B cell (primary cell): ENCODE measurements at regions not wholly inside any gene's neighbourhood (a gene's known extent, or its start where the extent isn't known, plus 50 kb on each side); places are given as distances from the start of the nearest gene placed in this dataset.

ENCODE experiments used
- ATAC-seq: fragments of 200-7000 bp; cut with Tn5 transposase; one replicate; pipeline ENCODE4 v1.10.0; 2021; ENCODE audit warnings: low read depth, mild to moderate bottlenecking, moderate number of reproducible peaks, moderate library complexity
- CTCF ChIA-PET: fragments of 350-600 bp; sonication (Branson Sonifier 250); formaldehyde crosslinking; loops from one replicate; lab custom pipeline; 2021; ENCODE audit warnings: antibody characterized with exemption, inconsistent platforms; lab: Charles Lee
- POLR2A ChIA-PET: fragments of 350-600 bp; sonication (Branson Sonifier 250); formaldehyde crosslinking; loops from one replicate; lab custom pipeline; 2021; ENCODE audit warnings: antibody characterized with exemption; lab: Charles Lee
- DNase-seq: peaks from one replicate; pipeline ENCODE4 v3.0.0; 2013
- H2AFZ ChIP-seq: 2 replicates; pipeline ENCODE4 v1.6.1; 2012; ENCODE audit warnings: mild to moderate bottlenecking, low read depth, low read length; ENCODE audit not compliant: insufficient read depth, poor library complexity, severe bottlenecking
- H3K27ac ChIP-seq, 2 donors: 1 replicate in 1 of 2; 2 replicates in 1 of 2; pipeline ENCODE4 v1.5.1; 2012 to 2013; ENCODE audit warnings: low read length in 2 of 2, mild to moderate bottlenecking in 2 of 2, moderate library complexity in 1 of 2
- H3K27me3 ChIP-seq, 4 experiments: fragments of 200-600 bp in 1 of 4; sonication (generic) in 1 of 4; replicated peaks in 1 of 4; 1 replicate in 2 of 4; 2 replicates in 2 of 4; pipeline versions ENCODE4 v1.6.1 to v1.7.0; 2013 to 2016; ENCODE audit warnings: low read length in 3 of 4, mild to moderate bottlenecking in 2 of 4, mixed read lengths in 1 of 4, moderate library complexity in 1 of 4; ENCODE audit not compliant: insufficient read depth in 4 of 4, control insufficient read depth in 3 of 4; ENCODE audit errors: control extremely low read depth in 1 of 4
- H3K36me3 ChIP-seq, 2 experiments: replicated peaks in 1 of 2; 1 replicate in 1 of 2; 2 replicates in 1 of 2; pipeline versions ENCODE4 v1.6.1 to v1.7.1; 2013; ENCODE audit warnings: low read length in 1 of 2; ENCODE audit not compliant: insufficient read depth in 2 of 2, control insufficient read depth in 1 of 2; ENCODE audit errors: control extremely low read depth in 1 of 2, extremely low read depth in 1 of 2
- H3K4me1 ChIP-seq, 2 donors: fragments of 200-600 bp in 1 of 2; sonication (generic) in 1 of 2; 1 replicate in 1 of 2; 2 replicates in 1 of 2; pipeline versions ENCODE4 v1.5.1 to v1.6.1; 2013 to 2017; ENCODE audit warnings: low read length in 2 of 2; ENCODE audit not compliant: control insufficient read depth in 2 of 2, insufficient read depth in 2 of 2
- H3K4me2 ChIP-seq: replicated peaks from 2 replicates; pipeline ENCODE3; 2012; ENCODE audit warnings: mild to moderate bottlenecking, low read depth, low read length; ENCODE audit not compliant: poor library complexity, severe bottlenecking
- H3K4me3 ChIP-seq, 5 experiments: fragments of 200-600 bp in 1 of 5; sonication (generic) in 1 of 5; 1 replicate in 3 of 5; 2 replicates in 2 of 5; pipeline versions ENCODE4 v1.5.1 to v1.7.0; 2011 to 2016; ENCODE audit warnings: low read length in 4 of 5, mild to moderate bottlenecking in 4 of 5, low read depth in 2 of 5, control low read depth in 1 of 5, moderate library complexity in 1 of 5; ENCODE audit not compliant: insufficient read depth in 1 of 5; ENCODE audit errors: control extremely low read depth in 1 of 5, extremely low read depth in 1 of 5
- H3K79me2 ChIP-seq: fragments of 200-600 bp; sonication (generic); one replicate; pipeline ENCODE4 v1.6.0; 2016; ENCODE audit warnings: low read length; ENCODE audit not compliant: control insufficient read depth, insufficient read depth
- H3K9ac ChIP-seq: fragments of 200-600 bp; sonication (generic); 2 replicates; pipeline ENCODE4 v1.6.1; 2017; ENCODE audit warnings: mild to moderate bottlenecking, low read length, moderate library complexity
- H3K9me3 ChIP-seq, 3 donors: one replicate each; pipeline versions ENCODE4 v1.6.1 to v1.7.1; 2013; ENCODE audit warnings: low read length in 2 of 3; ENCODE audit not compliant: control insufficient read depth in 2 of 3, insufficient read depth in 1 of 3; ENCODE audit errors: control extremely low read depth in 1 of 3
- H4K20me1 ChIP-seq: 2 replicates; pipeline ENCODE4 v1.6.0; 2012; ENCODE audit warnings: mild to moderate bottlenecking, low read length; ENCODE audit not compliant: insufficient read depth, control insufficient read depth, poor library complexity, severe bottlenecking
- H3K27ac Mint-ChIP-seq: one replicate; pipeline ENCODE4 v1.8.0; 2021; ENCODE audit warnings: mixed read lengths
- H3K27me3 Mint-ChIP-seq: one replicate; pipeline ENCODE4 v1.8.0; 2021; ENCODE audit warnings: mixed read lengths
- H3K4me1 Mint-ChIP-seq: one replicate; pipeline ENCODE4 v1.8.0; 2021; ENCODE audit warnings: mixed read lengths
- H3K4me3 Mint-ChIP-seq: one replicate; pipeline ENCODE4 v1.8.0; 2021; ENCODE audit warnings: mixed read lengths
- H3K9me3 Mint-ChIP-seq: one replicate; pipeline ENCODE4 v1.8.0; 2022; ENCODE audit warnings: mixed read lengths; ENCODE audit not compliant: insufficient read depth
- CTCF ChIP-seq: fragments of 200-600 bp; IDR thresholded peaks from one replicate; pipeline ENCODE4 v1.8.0; 2022; ENCODE audit warnings: antibody characterized with exemption, mild to moderate bottlenecking
- EZH2 ChIP-seq: IDR thresholded peaks from 2 replicates; pipeline ENCODE4 v1.6.1; 2012; ENCODE audit warnings: borderline replicate concordance, low read depth, mild to moderate bottlenecking, moderate library complexity, low read length; ENCODE audit not compliant: insufficient read depth, poor library complexity, severe bottlenecking
- WGBS: methylation state at CpG from one replicate; pipeline ENCODE4 v1.1.5; 2013; ENCODE audit warnings: missing lambda C conversion rate; ENCODE audit not compliant: insufficient coverage; 5-methylcytosine and 5-hydroxymethylcytosine counted together
- intact Hi-C: fragments of 100-400 bp; cut with micrococcal nuclease; formaldehyde crosslinking; loops from one replicate; pipeline ENCODE4 v1.10.0; 2022

DNA sequence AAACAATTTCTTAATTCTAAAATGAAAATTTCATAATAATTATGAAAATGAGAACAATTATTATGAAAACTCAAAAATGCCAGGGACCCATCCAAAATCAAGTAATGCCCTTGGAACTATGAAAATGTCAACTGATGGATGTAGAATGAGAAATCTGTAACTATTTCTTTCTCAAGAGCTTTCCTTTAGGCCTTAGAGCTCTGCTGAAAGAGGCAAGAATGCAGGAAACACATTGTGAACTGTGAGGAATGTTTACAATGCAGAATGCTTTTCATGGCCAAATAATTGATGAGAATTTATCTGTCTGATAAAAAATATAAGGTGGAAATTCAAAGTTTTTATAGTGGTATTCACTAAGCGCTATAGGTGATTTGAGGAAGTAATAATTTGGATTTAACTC, 207.1 kb upstream of the PCDH18 start:
- ChIA-PET POLR2A (no interaction called here), CTCF (no interaction called here)
- H3K9me3 Mint-ChIP-seq = no peaks in the 10 kb centered on the region
- DNase-seq = no peak
- H3K9ac ChIP-seq = no peak overlapping the region
- WGBS = no CpG with 5 or more reads among the region's 1 CpG
- H3K79me2 ChIP-seq = no peaks in the 10 kb centered on the region
- no peak overlapping the region for H3K27ac Mint-ChIP-seq
- H3K9me3 ChIP-seq = peaks cover 0 to 4% (median 0%) of the 10 kb centered on the region in 3 donors
- H3K4me3 ChIP-seq = no peak overlapping the region
- no peaks in the 10 kb centered on the region for H3K4me1 Mint-ChIP-seq
- H4K20me1 ChIP-seq = no peaks in the 10 kb centered on the region
- intact Hi-C loops = no loop called here
- H3K27me3 ChIP-seq = no peaks in the 10 kb centered on the region
- no peaks in the 10 kb centered on the region for H3K27me3 Mint-ChIP-seq
- no peaks in the 10 kb centered on the region for H3K4me1 ChIP-seq
- no peak for TF ChIP-seq CTCF
- TF ChIP-seq EZH2 = no peak
- no peak overlapping the region for H3K4me2 ChIP-seq
- ATAC-seq = no peak
- H3K27ac ChIP-seq = no peak overlapping the region
- H2AFZ ChIP-seq = no peak overlapping the region
- no peaks in the 10 kb centered on the region for H3K36me3 ChIP-seq
- H3K4me3 Mint-ChIP-seq = no peak overlapping the region

GRCh38 chr4:137738375-137738990, 206.2 kb upstream of the PCDH18 start:
- Histone ChIP-seq H3K36me3 (no peaks in the 10 kb centered on the region), H3K9ac (no peak overlapping the region), H3K9me3 (peaks cover 0 to 6% (median 0%) of the 10 kb centered on the region in 3 donors), H3K4me3 (no peak overlapping the region), H4K20me1 (no peaks in the 10 kb centered on the region), H3K79me2 (no peaks in the 10 kb centered on the region), H3K4me1 (no peaks in the 10 kb centered on the region), H3K4me2 (no peak overlapping the region), H3K27me3 (no peaks in the 10 kb centered on the region), H2AFZ (no peak overlapping the region), H3K27ac (no peak overlapping the region)
- ATAC-seq (no peak), DNase-seq (no peak)
- Mint-ChIP-seq H3K27ac (no peak overlapping the region), H3K4me3 (no peak overlapping the region), H3K9me3 (no peaks in the 10 kb centered on the region), H3K27me3 (no peaks in the 10 kb centered on the region), H3K4me1 (no peaks in the 10 kb centered on the region)
- no peak for TF ChIP-seq CTCF
- no peak for TF ChIP-seq EZH2
- ChIA-PET POLR2A (no interaction called here), CTCF (no interaction called here)
- WGBS = no CpG with 5 or more reads among the region's 4 CpGs
- intact Hi-C loops = no loop called here
